HFFc6 (cell line): ENCODE measurements at regions not wholly inside any gene's neighbourhood (a gene's known extent, or its start where the extent isn't known, plus 50 kb on each side); places are given as distances from the start of the nearest gene placed in this dataset.

Experiments
- DNase-seq: peaks from one replicate; pipeline ENCODE4 v3.0.0-alpha.2; 2018
- H3K27ac Mint-ChIP-seq: 2 replicates; pipeline ENCODE4 v1.8.0; 2020; ENCODE audit warnings: mild to moderate bottlenecking, mixed read lengths
- H3K27me3 Mint-ChIP-seq: 2 replicates; pipeline ENCODE4 v1.8.0; 2021; ENCODE audit warnings: mild to moderate bottlenecking, moderate library complexity, mixed read lengths; ENCODE audit not compliant: insufficient read depth
- H3K36me3 Mint-ChIP-seq: 2 replicates; pipeline ENCODE4 v1.8.0; 2021; ENCODE audit warnings: low read depth, mixed read lengths
- H3K4me1 Mint-ChIP-seq: 2 replicates; pipeline ENCODE4 v1.8.0; 2020; ENCODE audit warnings: low read depth, mixed read lengths
- H3K4me3 Mint-ChIP-seq: 2 replicates; pipeline ENCODE4 v1.8.0; 2020; ENCODE audit warnings: mild to moderate bottlenecking, moderate library complexity, mixed read lengths
- H3K9me3 Mint-ChIP-seq: 2 replicates; pipeline ENCODE4 v1.8.0; 2020; ENCODE audit warnings: mild to moderate bottlenecking, mixed read lengths
- TF ChIP-seq, protein P1 (sequence below): fragments of 200-600 bp; sonication (generic); IDR thresholded peaks from 2 replicates; pipeline ENCODE4 v1.5.0; 2021; ENCODE audit warnings: antibody characterized with exemption, mild to moderate bottlenecking

GRCh38 chr3:75332794-75333193 lies 331.3 kb upstream of the FRG2C start:
- no peak for DNase-seq
- TF ChIP-seq, protein P1, sequence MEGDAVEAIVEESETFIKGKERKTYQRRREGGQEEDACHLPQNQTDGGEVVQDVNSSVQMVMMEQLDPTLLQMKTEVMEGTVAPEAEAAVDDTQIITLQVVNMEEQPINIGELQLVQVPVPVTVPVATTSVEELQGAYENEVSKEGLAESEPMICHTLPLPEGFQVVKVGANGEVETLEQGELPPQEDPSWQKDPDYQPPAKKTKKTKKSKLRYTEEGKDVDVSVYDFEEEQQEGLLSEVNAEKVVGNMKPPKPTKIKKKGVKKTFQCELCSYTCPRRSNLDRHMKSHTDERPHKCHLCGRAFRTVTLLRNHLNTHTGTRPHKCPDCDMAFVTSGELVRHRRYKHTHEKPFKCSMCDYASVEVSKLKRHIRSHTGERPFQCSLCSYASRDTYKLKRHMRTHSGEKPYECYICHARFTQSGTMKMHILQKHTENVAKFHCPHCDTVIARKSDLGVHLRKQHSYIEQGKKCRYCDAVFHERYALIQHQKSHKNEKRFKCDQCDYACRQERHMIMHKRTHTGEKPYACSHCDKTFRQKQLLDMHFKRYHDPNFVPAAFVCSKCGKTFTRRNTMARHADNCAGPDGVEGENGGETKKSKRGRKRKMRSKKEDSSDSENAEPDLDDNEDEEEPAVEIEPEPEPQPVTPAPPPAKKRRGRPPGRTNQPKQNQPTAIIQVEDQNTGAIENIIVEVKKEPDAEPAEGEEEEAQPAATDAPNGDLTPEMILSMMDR, result no peak
- Mint-ChIP-seq H3K27me3 (peaks cover 31% of the 10 kb centered on the region), H3K27ac (no peak overlapping the region), H3K4me1 (no peaks in the 10 kb centered on the region), H3K36me3 (no peaks in the 10 kb centered on the region), H3K9me3 (no peaks in the 10 kb centered on the region), H3K4me3 (no peak overlapping the region)

DNA sequence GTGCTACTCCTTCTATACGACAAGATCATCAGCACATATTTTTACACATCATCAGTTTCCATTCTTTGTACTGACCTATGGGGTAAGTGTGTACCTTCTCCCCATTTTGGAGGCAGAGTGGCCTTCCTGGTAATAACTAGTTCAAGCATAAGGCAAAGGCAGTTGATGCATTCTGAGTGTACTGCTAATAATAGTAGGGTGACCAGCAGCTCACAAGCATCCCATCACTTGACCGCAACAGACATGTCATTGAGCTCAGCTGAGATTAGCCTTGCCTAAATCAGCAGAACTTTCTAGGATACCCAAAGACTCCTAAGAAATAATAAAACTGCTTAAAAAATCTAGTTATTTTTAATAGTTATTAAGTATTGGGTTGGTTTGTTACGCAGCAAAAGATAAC lies 329.8 kb upstream of the FRG2C start:
- Mint-ChIP-seq H3K27ac (no peak overlapping the region), H3K9me3 (no peaks in the 10 kb centered on the region), H3K36me3 (no peaks in the 10 kb centered on the region), H3K27me3 (peaks cover 29% of the 10 kb centered on the region), H3K4me1 (no peaks in the 10 kb centered on the region), H3K4me3 (no peak overlapping the region)
- DNase-seq, result no peak
- TF ChIP-seq, protein P1, result no peak

DNA sequence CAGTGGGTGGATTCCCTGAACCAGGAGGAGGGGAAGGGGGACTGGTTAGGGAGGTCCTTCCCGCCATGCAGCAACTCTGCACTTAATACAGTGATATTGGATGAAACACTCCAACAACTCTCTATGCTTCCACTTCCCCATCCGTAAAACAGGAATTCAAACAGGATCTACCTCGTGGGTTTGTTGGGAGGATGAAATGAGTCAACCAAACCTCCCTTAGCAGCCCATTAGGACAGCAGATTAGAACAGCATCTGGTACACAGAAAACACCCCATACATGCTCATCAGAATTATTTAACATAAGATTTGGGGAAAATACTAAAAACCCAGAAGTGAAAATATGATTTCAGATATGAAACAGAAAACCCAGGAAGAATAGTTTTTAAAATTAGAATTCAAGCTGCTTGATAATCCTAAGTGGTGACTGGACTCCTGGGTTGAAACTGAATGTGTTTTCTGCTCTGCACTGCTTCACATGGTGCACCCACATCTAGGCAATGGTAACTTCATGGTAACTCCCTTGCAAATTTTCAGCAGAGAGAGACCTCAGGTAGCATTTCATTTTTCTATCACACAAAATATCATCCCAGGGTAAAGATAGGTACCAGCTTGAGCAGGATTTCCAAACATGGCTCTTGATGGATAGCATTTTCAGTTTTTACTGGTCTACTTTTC lies 326.8 kb upstream of the FRG2C start:
- no peak overlapping the region for H3K27ac Mint-ChIP-seq
- DNase-seq, result no peak
- H3K4me3 Mint-ChIP-seq, result no peak overlapping the region
- TF ChIP-seq, protein P1, result no peak
- peaks cover 36% of the 10 kb centered on the region for H3K27me3 Mint-ChIP-seq
- H3K9me3 Mint-ChIP-seq, result no peaks in the 10 kb centered on the region
- H3K36me3 Mint-ChIP-seq, result no peaks in the 10 kb centered on the region
- H3K4me1 Mint-ChIP-seq, result no peaks in the 10 kb centered on the region

- TF ChIP-seq, protein P1, result no peak
- H3K9me3 Mint-ChIP-seq, result no peaks in the 10 kb centered on the region
- peaks cover 34% of the 10 kb centered on the region for H3K27me3 Mint-ChIP-seq
- no peak overlapping the region for H3K27ac Mint-ChIP-seq
- no peak for DNase-seq
- no peaks in the 10 kb centered on the region for H3K4me1 Mint-ChIP-seq
- H3K4me3 Mint-ChIP-seq, result no peak overlapping the region
- H3K36me3 Mint-ChIP-seq, result no peaks in the 10 kb centered on the region
Observed at GRCh38 chr3:75338342-75338741, 325.8 kb upstream of the FRG2C start.

- Mint-ChIP-seq H3K36me3 (no peaks in the 10 kb centered on the region), H3K27ac (no peak overlapping the region), H3K9me3 (no peaks in the 10 kb centered on the region), H3K27me3 (peaks cover 35% of the 10 kb centered on the region), H3K4me1 (no peaks in the 10 kb centered on the region), H3K4me3 (no peak overlapping the region)
- no peak for DNase-seq
- TF ChIP-seq, protein P1, result 0 out of 2 replicates have a peak, but pooled peaks have one; percentile 19
Observed at GRCh38 chr3:75341324-75342067, 322.6 kb upstream of the FRG2C start.
